ENCODE measurements at regions not wholly inside any gene's neighbourhood (a gene's known extent, or its start where the extent isn't known, plus 50 kb on each side); places are given as distances from the start of the nearest gene placed in this dataset.
"Not testable (repeated sequence)": the region's sequence is repeated elsewhere in the genome, so short reads cannot be mapped to it uniquely, and the experiment has no call there.

GRCh38 chr3:72659188-72659587, 189.1 kb downstream of the SHQ1 start:
- Histone ChIP-seq H3K27ac (ENCODE audit: low read length) (no peak overlapping the region), H3K9ac (ENCODE audit: low read length) (no peak overlapping the region), H3K4me1 (ENCODE audit: control insufficient read depth, low read depth, low read length) (peaks cover 12% of the 10 kb centered on the region), H3K36me3 (ENCODE audit: control insufficient read depth, low read depth, low read length) (no peaks in the 10 kb centered on the region), H3K9me3 (ENCODE audit: control insufficient read depth, low read depth, low read length) (no peaks in the 10 kb centered on the region), H3K4me3 (ENCODE audit: low read length) (no peak overlapping the region), H3K27me3 (ENCODE audit: control insufficient read depth, insufficient read depth, low read length) (no peaks in the 10 kb centered on the region)

GRCh38 chr3:72658466-72659100, 189.7 kb downstream of the SHQ1 start:
- H3K36me3 ChIP-seq (ENCODE audit: control insufficient read depth, low read depth, low read length): no peaks in the 10 kb centered on the region
- no peak overlapping the region for H3K9ac ChIP-seq (ENCODE audit: low read length)
- H3K4me3 ChIP-seq (ENCODE audit: low read length): no peak overlapping the region
- H3K9me3 ChIP-seq (ENCODE audit: control insufficient read depth, low read depth, low read length): no peaks in the 10 kb centered on the region
- no peak overlapping the region for H3K27ac ChIP-seq (ENCODE audit: low read length)
- no peaks in the 10 kb centered on the region for H3K27me3 ChIP-seq (ENCODE audit: control insufficient read depth, insufficient read depth, low read length)
- peaks cover 12% of the 10 kb centered on the region for H3K4me1 ChIP-seq (ENCODE audit: control insufficient read depth, low read depth, low read length)

- Histone ChIP-seq H3K27me3 (ENCODE audit: control insufficient read depth, insufficient read depth, low read length) (no peaks in the 10 kb centered on the region), H3K4me3 (ENCODE audit: low read length) (no peak overlapping the region), H3K9me3 (ENCODE audit: control insufficient read depth, low read depth, low read length) (no peaks in the 10 kb centered on the region), H3K27ac (ENCODE audit: low read length) (no peak overlapping the region), H3K9ac (ENCODE audit: low read length) (no peak overlapping the region), H3K4me1 (ENCODE audit: control insufficient read depth, low read depth, low read length) (peaks cover 12% of the 10 kb centered on the region), H3K36me3 (ENCODE audit: control insufficient read depth, low read depth, low read length) (no peaks in the 10 kb centered on the region)
These were observed 190.6 kb downstream of the SHQ1 start for GRCh38 chr3:72657666-72658065.

- Histone ChIP-seq H3K4me3 (ENCODE audit: low read length) (no peak overlapping the region), H3K36me3 (ENCODE audit: control insufficient read depth, low read depth, low read length) (no peaks in the 10 kb centered on the region), H3K27me3 (ENCODE audit: control insufficient read depth, insufficient read depth, low read length) (no peaks in the 10 kb centered on the region), H3K9me3 (ENCODE audit: control insufficient read depth, low read depth, low read length) (no peaks in the 10 kb centered on the region), H3K27ac (ENCODE audit: low read length) (no peak overlapping the region), H3K4me1 (ENCODE audit: control insufficient read depth, low read depth, low read length) (peaks cover 12% of the 10 kb centered on the region), H3K9ac (ENCODE audit: low read length) (peak overlapping the region; percentile 34)
These were observed 192.5 kb downstream of the SHQ1 start for GRCh38 chr3:72655723-72656122.

- peak overlapping the region; percentile 19 for H3K4me3 ChIP-seq (ENCODE audit: low read length)
- no peaks in the 10 kb centered on the region for H3K36me3 ChIP-seq (ENCODE audit: control insufficient read depth, low read depth, low read length)
- H3K27ac ChIP-seq (ENCODE audit: low read length): no peak overlapping the region
- peak overlapping the region; percentile 34 for H3K9ac ChIP-seq (ENCODE audit: low read length)
- no peaks in the 10 kb centered on the region for H3K9me3 ChIP-seq (ENCODE audit: control insufficient read depth, low read depth, low read length)
- peaks cover 12% of the 10 kb centered on the region for H3K4me1 ChIP-seq (ENCODE audit: control insufficient read depth, low read depth, low read length)
- H3K27me3 ChIP-seq (ENCODE audit: control insufficient read depth, insufficient read depth, low read length): no peaks in the 10 kb centered on the region
These were observed 193.1 kb downstream of the SHQ1 start for GRCh38 chr3:72655131-72655551.

GRCh38 chr3:72652395-72652794, 195.8 kb downstream of the SHQ1 start:
- Histone ChIP-seq H3K27ac (ENCODE audit: low read length) (no peak overlapping the region), H3K9ac (ENCODE audit: low read length) (no peak overlapping the region), H3K27me3 (ENCODE audit: control insufficient read depth, insufficient read depth, low read length) (no peaks in the 10 kb centered on the region), H3K4me3 (ENCODE audit: low read length) (no peak overlapping the region), H3K9me3 (ENCODE audit: control insufficient read depth, low read depth, low read length) (no peaks in the 10 kb centered on the region), H3K4me1 (ENCODE audit: control insufficient read depth, low read depth, low read length) (peaks cover 12% of the 10 kb centered on the region), H3K36me3 (ENCODE audit: control insufficient read depth, low read depth, low read length) (no peaks in the 10 kb centered on the region)

GRCh38 chr3:72651498-72651897, 196.7 kb downstream of the SHQ1 start:
- no peak overlapping the region for H3K27ac ChIP-seq (ENCODE audit: low read length)
- H3K27me3 ChIP-seq (ENCODE audit: control insufficient read depth, insufficient read depth, low read length): no peaks in the 10 kb centered on the region
- H3K4me1 ChIP-seq (ENCODE audit: control insufficient read depth, low read depth, low read length): peaks cover 12% of the 10 kb centered on the region
- no peak overlapping the region for H3K4me3 ChIP-seq (ENCODE audit: low read length)
- H3K9me3 ChIP-seq (ENCODE audit: control insufficient read depth, low read depth, low read length): no peaks in the 10 kb centered on the region
- no peaks in the 10 kb centered on the region for H3K36me3 ChIP-seq (ENCODE audit: control insufficient read depth, low read depth, low read length)
- H3K9ac ChIP-seq (ENCODE audit: low read length): no peak overlapping the region

GRCh38 chr3:72646263-72646662, 202.0 kb downstream of the SHQ1 start:
- no peaks in the 10 kb centered on the region for H3K27me3 ChIP-seq (ENCODE audit: control insufficient read depth, insufficient read depth, low read length)
- no peaks in the 10 kb centered on the region for H3K9me3 ChIP-seq (ENCODE audit: control insufficient read depth, low read depth, low read length)
- no peak overlapping the region for H3K27ac ChIP-seq (ENCODE audit: low read length)
- no peaks in the 10 kb centered on the region for H3K36me3 ChIP-seq (ENCODE audit: control insufficient read depth, low read depth, low read length)
- no peaks in the 10 kb centered on the region for H3K4me1 ChIP-seq (ENCODE audit: control insufficient read depth, low read depth, low read length)
- H3K4me3 ChIP-seq (ENCODE audit: low read length): no peak overlapping the region
- H3K9ac ChIP-seq (ENCODE audit: low read length): no peak overlapping the region

- H3K27ac ChIP-seq (ENCODE audit: low read length); H3K4me3 ChIP-seq (ENCODE audit: low read length); H3K9me3 ChIP-seq (ENCODE audit: control insufficient read depth, low read depth, low read length); H3K27me3 ChIP-seq (ENCODE audit: control insufficient read depth, insufficient read depth, low read length); H3K9ac ChIP-seq (ENCODE audit: low read length); H3K36me3 ChIP-seq (ENCODE audit: control insufficient read depth, low read depth, low read length); H3K4me1 ChIP-seq (ENCODE audit: control insufficient read depth, low read depth, low read length): not testable (repeated sequence)
These were observed 204.6 kb downstream of the SHQ1 start for GRCh38 chr3:72643635-72644034.

- Histone ChIP-seq H3K36me3 (ENCODE audit: control insufficient read depth, low read depth, low read length) (no peaks in the 10 kb centered on the region), H3K4me3 (ENCODE audit: low read length) (no peak overlapping the region), H3K27me3 (ENCODE audit: control insufficient read depth, insufficient read depth, low read length) (no peaks in the 10 kb centered on the region), H3K27ac (ENCODE audit: low read length) (no peak overlapping the region), H3K4me1 (ENCODE audit: control insufficient read depth, low read depth, low read length) (no peaks in the 10 kb centered on the region), H3K9me3 (ENCODE audit: control insufficient read depth, low read depth, low read length) (no peaks in the 10 kb centered on the region), H3K9ac (ENCODE audit: low read length) (no peak overlapping the region)
These were observed 206.6 kb downstream of the SHQ1 start for GRCh38 chr3:72641684-72642083.

GRCh38 chr3:72641072-72641471, 207.2 kb downstream of the SHQ1 start:
- Histone ChIP-seq H3K4me1 (ENCODE audit: control insufficient read depth, low read depth, low read length) (no peaks in the 10 kb centered on the region), H3K36me3 (ENCODE audit: control insufficient read depth, low read depth, low read length) (no peaks in the 10 kb centered on the region), H3K27me3 (ENCODE audit: control insufficient read depth, insufficient read depth, low read length) (no peaks in the 10 kb centered on the region), H3K27ac (ENCODE audit: low read length) (no peak overlapping the region), H3K9me3 (ENCODE audit: control insufficient read depth, low read depth, low read length) (no peaks in the 10 kb centered on the region), H3K9ac (ENCODE audit: low read length) (no peak overlapping the region), H3K4me3 (ENCODE audit: low read length) (no peak overlapping the region)

- H3K27ac ChIP-seq (ENCODE audit: low read length): no peak overlapping the region
- no peaks in the 10 kb centered on the region for H3K4me1 ChIP-seq (ENCODE audit: control insufficient read depth, low read depth, low read length)
- H3K36me3 ChIP-seq (ENCODE audit: control insufficient read depth, low read depth, low read length): no peaks in the 10 kb centered on the region
- no peak overlapping the region for H3K4me3 ChIP-seq (ENCODE audit: low read length)
- no peaks in the 10 kb centered on the region for H3K27me3 ChIP-seq (ENCODE audit: control insufficient read depth, insufficient read depth, low read length)
- no peaks in the 10 kb centered on the region for H3K9me3 ChIP-seq (ENCODE audit: control insufficient read depth, low read depth, low read length)
- no peak overlapping the region for H3K9ac ChIP-seq (ENCODE audit: low read length)
These were observed 211.2 kb downstream of the SHQ1 start for GRCh38 chr3:72636969-72637597.
